ENCODE measurements at regions not wholly inside any gene's neighbourhood (a gene's known extent, or its start where the extent isn't known, plus 50 kb on each side); places are given as distances from the start of the nearest gene placed in this dataset. TPM values are rescaled to one million over a fixed set of nuclear protein-coding genes. Genes with fewer than 3 reads are reported as not detected.
A peak's percentile ranks its signal among the peaks of the same experiment; 100 is the strongest.

GRCh38 chr12:107632246-107632645 is 53.4 kb upstream of the PWP1 start (continued):
- TF ChIP-seq REST (IDR thresholded peaks at IDR 0.05; ENCODE audit: unreplicated experiment) (no peak), ETS1 (IDR thresholded peaks at IDR 0.05) (no peak), EZH2phosphoT487 (IDR thresholded peaks at IDR 0.05; ENCODE audit: unreplicated experiment) (no peak), CREB1 (CRISPR knock-in tag; IDR thresholded peaks at IDR 0.05; ENCODE audit: low read depth) (no peak), NANOG (IDR thresholded peaks at IDR 0.05; ENCODE audit: borderline replicate concordance) (no peak), STAT1 (IDR thresholded peaks at IDR 0.05; ENCODE audit: unreplicated experiment) (no peak), ZNF331 (CRISPR knock-in tag; IDR thresholded peaks at IDR 0.05; ENCODE audit: low read depth) (no peak)

GRCh38 chr12:107634530-107634929 is 51.1 kb upstream of the PWP1 start:
- Mint-ChIP-seq H3K36me3 (ENCODE audit: low read depth) (peaks cover 22% of the 10 kb centered on the region), H3K27ac (peak overlapping the region; percentile 98), H3K4me1 (peaks cover 29% of the 10 kb centered on the region), H3K9me3 (peaks cover 13% of the 10 kb centered on the region; the same call in 2 of the 3 replicates), H3K27me3 (ENCODE audit: insufficient read depth, low read depth, poor library complexity) (peaks cover 4% of the 10 kb centered on the region), H3K4me3 (peak overlapping the region; percentile 25)
- Histone ChIP-seq H3F3A (replicated peaks; ENCODE audit: low read depth) (no peaks in the 10 kb centered on the region), H4K20me1 (replicated peaks; ENCODE audit: insufficient read depth) (no peaks in the 10 kb centered on the region), H3K27ac (ENCODE audit: low read depth) (peak overlapping the region; percentile 97), H3K4me1 (ENCODE audit: insufficient read depth) (peaks cover 27% of the 10 kb centered on the region), H2AFZ (no peak overlapping the region), H3K36me3 (ENCODE audit: insufficient read depth) (no peaks in the 10 kb centered on the region; the same call in 1 of the 2 replicates), H3K4me2 (peak overlapping the region; percentile 69), H3K27me3 (ENCODE audit: insufficient read depth) (no peaks in the 10 kb centered on the region), H3K79me2 (replicated peaks; ENCODE audit: insufficient read depth) (no peaks in the 10 kb centered on the region), H3K4me3 (peak overlapping the region; percentile 21), H3K9me2 (ENCODE audit: insufficient read depth) (peaks cover 8% of the 10 kb centered on the region; the same call in 1 of the 2 replicates)
- peak; percentile 68 for DNase-seq (ENCODE audit: low spot score)
- TF ChIP-seq EZH2 (IDR thresholded peaks at IDR 0.05; ENCODE audit: low read depth, unreplicated experiment) (no peak), STAT1 (IDR thresholded peaks at IDR 0.05; ENCODE audit: unreplicated experiment) (no peak), NANOG (IDR thresholded peaks at IDR 0.05; ENCODE audit: borderline replicate concordance) (peak; percentile 27; the same call in 1 of the 2 replicates)
- ATAC-seq: peak; percentile 64

- ATAC-seq: peak; percentile 93
- H3K27me3 ChIP-seq (ENCODE audit: insufficient read depth): no peaks in the 10 kb centered on the region
- Mint-ChIP-seq H3K27me3 (ENCODE audit: insufficient read depth, low read depth, poor library complexity) (peaks cover 7% of the 10 kb centered on the region), H3K4me1 (peaks cover 29% of the 10 kb centered on the region), H3K27ac (peak overlapping the region; percentile 98), H3K9me3 (peaks cover 13% of the 10 kb centered on the region; the same call in 2 of the 3 replicates), H3K36me3 (ENCODE audit: low read depth) (peaks cover 22% of the 10 kb centered on the region), H3K4me3 (peak overlapping the region; percentile 25)
- H3K79me2 ChIP-seq (replicated peaks; ENCODE audit: insufficient read depth): no peaks in the 10 kb centered on the region
- H3K9me2 ChIP-seq (ENCODE audit: insufficient read depth): peaks cover 8% of the 10 kb centered on the region; the same call in 1 of the 2 replicates
- no peak overlapping the region for H2AFZ ChIP-seq
- H4K20me1 ChIP-seq (replicated peaks; ENCODE audit: insufficient read depth): no peaks in the 10 kb centered on the region
- TF ChIP-seq NANOG (IDR thresholded peaks at IDR 0.05; ENCODE audit: borderline replicate concordance) (no peak), CREB1 (CRISPR knock-in tag; IDR thresholded peaks at IDR 0.05; ENCODE audit: low read depth) (peak; percentile 42; the same call in 1 of the 2 replicates), EZH2phosphoT487 (IDR thresholded peaks at IDR 0.05; ENCODE audit: unreplicated experiment) (no peak)
- H3K27ac ChIP-seq (ENCODE audit: low read depth): peak overlapping the region; percentile 97
- peak overlapping the region; percentile 21 for H3K4me3 ChIP-seq
- H3F3A ChIP-seq (replicated peaks; ENCODE audit: low read depth): no peaks in the 10 kb centered on the region
- H3K4me2 ChIP-seq: peak overlapping the region; percentile 69
- no peaks in the 10 kb centered on the region; the same call in 1 of the 2 replicates for H3K36me3 ChIP-seq (ENCODE audit: insufficient read depth)
- peaks cover 27% of the 10 kb centered on the region for H3K4me1 ChIP-seq (ENCODE audit: insufficient read depth)
- peak; percentile 89 for DNase-seq (ENCODE audit: low spot score)
Observed at GRCh38 chr12:107635139-107635538, 50.5 kb upstream of the PWP1 start.

Small RNAs in the stretch of these regions (small RNA-seq; reads per million reads assigned to genes)
- 0.95 reads per million, percentile 59 among the genes with 10 or more reads in this experiment for gene RF00284 (ENCODE audit: low replicate concordance)
- not detected for gene RNA5SP371 (ENCODE audit: low replicate concordance)

Data from GM23338 (cell line).